ENCODE measurements at regions not wholly inside any gene's neighbourhood (a gene's known extent, or its start where the extent isn't known, plus 50 kb on each side); places are given as distances from the start of the nearest gene placed in this dataset.

- H3K4me3 ChIP-seq: no peak overlapping the region
- TF ChIP-seq POLR2A (IDR thresholded peaks at IDR 0.05): no peak
- TF ChIP-seq, protein P1, sequence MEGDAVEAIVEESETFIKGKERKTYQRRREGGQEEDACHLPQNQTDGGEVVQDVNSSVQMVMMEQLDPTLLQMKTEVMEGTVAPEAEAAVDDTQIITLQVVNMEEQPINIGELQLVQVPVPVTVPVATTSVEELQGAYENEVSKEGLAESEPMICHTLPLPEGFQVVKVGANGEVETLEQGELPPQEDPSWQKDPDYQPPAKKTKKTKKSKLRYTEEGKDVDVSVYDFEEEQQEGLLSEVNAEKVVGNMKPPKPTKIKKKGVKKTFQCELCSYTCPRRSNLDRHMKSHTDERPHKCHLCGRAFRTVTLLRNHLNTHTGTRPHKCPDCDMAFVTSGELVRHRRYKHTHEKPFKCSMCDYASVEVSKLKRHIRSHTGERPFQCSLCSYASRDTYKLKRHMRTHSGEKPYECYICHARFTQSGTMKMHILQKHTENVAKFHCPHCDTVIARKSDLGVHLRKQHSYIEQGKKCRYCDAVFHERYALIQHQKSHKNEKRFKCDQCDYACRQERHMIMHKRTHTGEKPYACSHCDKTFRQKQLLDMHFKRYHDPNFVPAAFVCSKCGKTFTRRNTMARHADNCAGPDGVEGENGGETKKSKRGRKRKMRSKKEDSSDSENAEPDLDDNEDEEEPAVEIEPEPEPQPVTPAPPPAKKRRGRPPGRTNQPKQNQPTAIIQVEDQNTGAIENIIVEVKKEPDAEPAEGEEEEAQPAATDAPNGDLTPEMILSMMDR (IDR thresholded peaks at IDR 0.05): no peak
- intact Hi-C loops (cut with DNase I): no loop called here
- ATAC-seq (no peak), DNase-seq (no peak)
- no peaks in the 10 kb centered on the region for H3K27me3 ChIP-seq
- peaks cover 0 to 9% (median 0%) of the 10 kb centered on the region in 12 donors for H3K9me3 ChIP-seq
- WGBS, 4 donors: 80 to 89% (median 81%) methylated on average over 1 of the region's 1 CpG
- no peaks in the 10 kb centered on the region for H3K4me1 ChIP-seq
- no peaks in the 10 kb centered on the region for H3K36me3 ChIP-seq
- H3K27ac ChIP-seq: no peak overlapping the region
Measured at GRCh38 chr5:44919560-44919959, 110.8 kb downstream of the MRPS30 start.

DNA sequence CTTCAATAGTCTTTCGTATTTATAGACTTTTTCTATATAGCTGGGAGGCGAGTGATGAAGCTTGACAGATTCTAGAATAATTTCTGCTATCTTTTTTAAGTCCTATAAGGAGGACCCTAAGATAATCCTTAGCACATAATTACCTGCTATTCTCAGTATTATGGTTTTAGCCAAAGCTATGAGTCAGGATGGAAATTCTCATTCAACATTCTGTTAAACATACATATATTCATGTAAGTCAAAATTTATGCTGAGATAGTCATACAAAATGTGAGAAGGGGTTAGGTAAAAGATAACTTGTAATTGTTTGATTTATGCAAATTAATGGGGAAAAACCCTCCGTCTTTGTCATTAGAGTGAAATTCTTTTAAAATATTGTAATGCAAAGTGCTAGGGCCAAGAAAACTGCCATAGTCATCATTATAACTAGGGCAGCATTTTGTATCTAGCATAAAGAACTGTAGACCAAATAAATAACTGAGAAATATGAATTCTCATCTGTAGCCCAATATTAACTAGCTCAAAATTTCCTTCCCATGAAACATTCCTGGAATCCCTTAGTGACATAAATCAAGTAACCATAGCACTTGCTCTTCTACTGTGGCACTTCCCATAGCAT, 118.5 kb downstream of the MRPS30 start:
- Histone ChIP-seq H3K4me1 (no peaks in the 10 kb centered on the region), H3K4me3 (no peak overlapping the region), H3K9me3 (peaks cover 0 to 9% (median 0%) of the 10 kb centered on the region in 12 donors), H3K27ac (no peak overlapping the region), H3K27me3 (no peaks in the 10 kb centered on the region), H3K36me3 (no peaks in the 10 kb centered on the region)
- ATAC-seq (no peak), DNase-seq (no peak)
- TF ChIP-seq, protein P1 (IDR thresholded peaks at IDR 0.05): no peak
- TF ChIP-seq POLR2A (IDR thresholded peaks at IDR 0.05): no peak
- WGBS, 4 donors: 79 to 86% (median 84%) methylated on average over 3 of the region's 3 CpGs
- intact Hi-C loops (cut with DNase I): no loop called here

GRCh38 chr5:44932922-44933585, 124.3 kb downstream of the MRPS30 start:
- 84 to 88% (median 85%) methylated on average over 3 of the region's 3 CpGs for WGBS, 4 donors
- no peak for TF ChIP-seq POLR2A (IDR thresholded peaks at IDR 0.05)
- TF ChIP-seq, protein P1 (IDR thresholded peaks at IDR 0.05): no peak
- no peak for DNase-seq
- H3K27ac ChIP-seq: no peak overlapping the region
- peaks cover 0 to 7% (median 0%) of the 10 kb centered on the region in 12 donors for H3K9me3 ChIP-seq
- H3K27me3 ChIP-seq: no peaks in the 10 kb centered on the region
- no peak overlapping the region for H3K4me3 ChIP-seq
- intact Hi-C loops (cut with DNase I): no loop called here
- no peaks in the 10 kb centered on the region for H3K4me1 ChIP-seq
- no peak for ATAC-seq
- H3K36me3 ChIP-seq: no peaks in the 10 kb centered on the region

GRCh38 chr5:44933686-44934085, 124.9 kb downstream of the MRPS30 start:
- 71 to 82% (median 77%) methylated on average over 3 of the region's 3 CpGs for WGBS, 4 donors

More at GRCh38 chr5:44933686-44934085, 124.9 kb downstream of the MRPS30 start:
- Histone ChIP-seq H3K27ac (no peak overlapping the region), H3K27me3 (no peaks in the 10 kb centered on the region), H3K36me3 (no peaks in the 10 kb centered on the region), H3K4me3 (no peak overlapping the region), H3K4me1 (no peaks in the 10 kb centered on the region), H3K9me3 (peaks cover 0 to 7% (median 0%) of the 10 kb centered on the region in 12 donors)
- intact Hi-C loops (cut with DNase I): no loop called here
- ATAC-seq (no peak), DNase-seq (no peak)
- TF ChIP-seq, protein P1 (IDR thresholded peaks at IDR 0.05): no peak
- no peak for TF ChIP-seq POLR2A (IDR thresholded peaks at IDR 0.05)

Data from heart left ventricle (tissue), 16 donors.